Skin epidermis (tissue), 12 donors: ENCODE measurements at regions not wholly inside any gene's neighbourhood (a gene's known extent, or its start where the extent isn't known, plus 50 kb on each side); places are given as distances from the start of the nearest gene placed in this dataset.

Experiments used
- H3K27ac ChIP-seq, 21 experiments: fragments of 200-600 bp; sonication (generic) in 11 of 21; one replicate each; pipeline ENCODE4 v1.5.0; 2020; ENCODE audit warnings: mild to moderate bottlenecking in 3 of 21, inconsistent platforms in 2 of 21, moderate library complexity in 2 of 21
- H3K4me3 ChIP-seq, 7 experiments: fragments of 200-600 bp; sonication (generic) in 2 of 7; one replicate each; pipeline ENCODE4 v1.5.0; 2020; ENCODE audit warnings: inconsistent platforms in 2 of 7, mild to moderate bottlenecking in 2 of 7, moderate library complexity in 1 of 7

DNA sequence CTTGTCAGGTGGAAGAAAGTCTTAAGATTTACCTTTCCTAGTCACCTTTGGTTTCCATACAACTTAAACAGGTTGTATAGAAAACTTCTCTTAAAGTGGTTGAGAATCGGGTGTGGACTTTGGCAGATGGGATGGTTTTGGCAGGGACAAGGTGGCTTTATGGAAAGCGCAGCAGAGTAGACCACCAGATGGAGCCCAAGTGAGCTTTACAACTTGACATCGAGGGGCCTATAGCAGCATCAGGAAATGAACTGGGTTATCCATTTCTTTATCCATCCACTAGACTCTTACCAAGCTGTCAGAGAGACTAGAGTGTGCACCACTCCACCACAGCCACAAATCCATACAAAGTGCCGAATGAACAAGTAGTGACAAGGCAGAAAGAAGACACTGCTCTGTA lies 85.3 kb upstream of the MBNL1 start:
- no peak overlapping the region for H3K27ac ChIP-seq
- H3K4me3 ChIP-seq: no peak overlapping the region

DNA sequence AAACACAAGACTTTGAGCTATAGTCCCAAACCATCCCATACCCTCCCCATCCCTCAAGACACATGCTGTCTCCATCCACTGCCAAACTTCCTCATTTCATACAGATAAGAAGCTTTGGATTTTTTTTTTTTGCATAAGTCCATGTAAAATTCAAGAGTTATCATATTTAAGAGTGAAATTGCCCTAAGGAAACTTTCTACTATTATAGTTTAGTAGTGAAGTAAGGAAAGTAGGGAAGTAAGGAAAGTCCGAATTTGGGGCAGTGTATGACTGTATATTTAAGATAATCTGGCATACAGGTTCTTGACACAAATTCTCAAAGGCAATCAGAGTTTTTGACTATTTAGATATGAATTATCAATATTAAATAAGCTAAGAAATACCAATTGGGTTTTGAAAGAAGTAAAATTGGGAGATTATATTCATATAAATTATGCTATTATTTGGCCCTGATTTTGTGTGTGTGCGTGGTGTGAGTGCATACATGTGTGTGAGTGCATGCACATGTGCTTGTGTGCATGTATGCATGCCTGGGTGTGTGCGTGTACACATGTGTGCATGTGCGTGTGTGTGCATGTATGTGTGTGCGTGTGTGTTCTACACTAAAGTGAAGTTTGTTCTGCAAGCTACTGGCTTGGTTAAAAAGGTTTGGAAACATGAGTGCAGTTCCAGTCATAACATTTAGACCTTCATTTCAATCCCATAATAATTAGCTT lies 83.6 kb upstream of the MBNL1 start:
- Histone ChIP-seq H3K4me3 (no peak overlapping the region), H3K27ac (no peak overlapping the region)

- no peak overlapping the region for H3K27ac ChIP-seq
- no peak overlapping the region for H3K4me3 ChIP-seq
These were observed 82.7 kb upstream of the MBNL1 start for GRCh38 chr3:152185891-152186630.

DNA sequence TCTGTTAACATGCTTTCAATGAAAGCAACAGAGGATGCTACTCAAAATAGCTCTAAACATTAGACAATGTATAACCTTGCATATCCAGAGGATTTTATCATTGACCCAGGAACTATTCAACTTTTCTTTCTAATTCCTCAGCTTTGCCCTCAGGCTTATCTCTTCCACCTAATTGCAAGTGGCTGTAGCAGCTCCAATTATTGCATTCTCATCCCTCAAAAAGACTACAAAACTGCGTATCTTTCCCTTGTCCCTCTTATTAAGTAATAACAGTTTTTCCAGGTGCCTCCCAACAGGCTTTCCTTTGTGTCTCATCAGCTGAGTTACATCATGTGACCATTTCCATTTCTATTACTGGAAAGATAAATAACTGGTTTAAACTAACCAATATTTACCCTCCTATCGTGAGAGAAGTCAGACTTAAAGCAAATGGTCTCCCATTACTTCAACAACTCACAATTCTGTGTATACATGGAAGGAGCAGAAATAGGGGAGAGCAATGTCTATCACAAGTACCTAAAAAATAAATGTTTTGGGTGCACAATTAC lies 78.0 kb upstream of the MBNL1 start:
- no peak overlapping the region for H3K27ac ChIP-seq
- no peak overlapping the region for H3K4me3 ChIP-seq

DNA sequence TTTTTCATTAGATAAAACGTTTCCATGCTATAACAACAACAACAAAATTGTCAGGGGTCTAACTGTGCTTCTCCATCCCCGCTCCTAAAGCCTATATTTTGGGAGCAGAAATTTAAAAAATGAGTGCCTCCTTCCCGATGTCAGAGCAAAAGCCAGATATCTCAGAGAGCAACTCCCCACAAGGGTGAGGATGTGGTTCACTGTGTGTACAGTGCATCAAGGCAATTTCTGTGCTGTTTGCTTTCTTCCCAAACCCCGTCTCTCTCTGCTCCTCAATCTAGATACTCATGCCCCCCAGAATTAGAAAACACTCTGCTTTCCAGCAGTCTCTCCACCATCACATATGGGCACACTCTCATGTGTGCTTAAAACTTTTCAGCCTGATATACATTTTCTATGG lies 76.7 kb upstream of the MBNL1 start:
- H3K27ac ChIP-seq: peak overlapping the region in 3 of 21 experiments; percentile 27 to 89 (median 33)

DNA sequence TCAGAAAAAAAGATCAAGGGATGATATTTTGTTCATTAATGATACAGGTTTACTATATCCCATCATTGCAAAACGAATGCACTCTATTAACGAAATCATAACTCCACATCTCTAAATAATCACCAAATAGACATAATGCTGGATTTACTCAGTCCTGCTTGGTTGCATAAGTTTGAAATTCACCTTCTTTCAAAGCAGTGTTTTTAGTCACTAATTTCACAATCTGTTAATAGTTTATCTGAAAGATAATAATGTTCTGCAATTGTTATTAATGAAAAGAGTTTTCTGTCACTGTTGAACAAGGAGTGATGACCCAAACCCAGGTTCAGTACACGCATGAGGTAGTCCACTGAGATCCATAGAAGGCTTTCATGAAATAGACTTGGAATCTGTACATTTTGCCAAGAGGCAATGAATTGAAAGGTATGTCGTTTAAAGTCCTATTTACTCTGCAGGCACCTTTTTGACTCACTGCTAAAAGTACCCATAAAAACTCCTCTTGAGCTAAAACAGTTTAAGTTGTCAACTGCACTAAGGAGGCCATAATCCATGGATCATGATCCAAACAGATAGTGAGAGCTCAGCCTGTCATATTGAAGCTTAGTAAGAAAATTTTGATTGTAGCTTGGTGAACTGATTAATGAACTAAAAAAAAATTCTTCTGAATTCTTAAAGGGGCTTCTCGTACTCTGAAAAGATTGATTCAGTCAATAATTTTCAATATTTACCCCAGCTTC lies 75.6 kb upstream of the MBNL1 start:
- Histone ChIP-seq H3K27ac (peak overlapping the region in 10 of 21 experiments; percentile 2 to 89 (median 34)), H3K4me3 (peak overlapping the region in 1 of 7 experiments; percentile 12)

More for the DNA sequence above, 76.7 kb upstream of the MBNL1 start:
- no peak overlapping the region for H3K4me3 ChIP-seq

DNA sequence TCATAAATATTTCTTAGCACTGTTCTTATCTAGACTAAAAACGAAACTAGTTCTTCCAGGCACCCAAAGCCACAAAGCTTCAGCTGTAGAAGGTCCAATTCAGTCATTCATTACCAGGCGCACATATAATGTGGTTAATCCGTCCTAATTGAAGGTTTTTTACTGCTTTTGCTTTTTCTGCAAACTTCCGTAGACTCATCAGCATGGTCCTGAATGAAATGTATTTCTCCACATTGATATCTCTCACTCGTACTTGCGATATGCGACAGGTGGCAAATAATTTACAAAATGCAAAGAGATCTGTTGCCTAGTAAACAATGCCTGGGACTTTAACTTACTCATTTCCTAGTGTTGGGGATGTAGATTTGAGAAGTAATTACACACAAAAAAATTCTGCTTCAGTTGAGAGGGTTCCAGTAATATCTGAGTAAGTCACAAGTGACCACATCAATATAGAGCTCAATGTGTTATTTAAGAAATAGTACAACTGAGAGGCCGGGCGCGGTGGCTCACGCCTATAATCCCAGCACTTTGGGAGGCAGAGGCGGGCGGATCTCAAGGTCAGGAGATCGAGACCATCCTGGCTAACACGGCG lies 75.0 kb upstream of the MBNL1 start:
- Histone ChIP-seq H3K4me3 (peak overlapping the region in 2 of 7 experiments; percentile 12 to 24), H3K27ac (peak overlapping the region in 11 of 21 experiments; percentile 2 to 89 (median 42))

GRCh38 chr3:152195206-152195605 lies 73.5 kb upstream of the MBNL1 start:
- no peak overlapping the region for H3K4me3 ChIP-seq
- H3K27ac ChIP-seq: peak overlapping the region in 4 of 21 experiments; percentile 68 to 89 (median 89)

DNA sequence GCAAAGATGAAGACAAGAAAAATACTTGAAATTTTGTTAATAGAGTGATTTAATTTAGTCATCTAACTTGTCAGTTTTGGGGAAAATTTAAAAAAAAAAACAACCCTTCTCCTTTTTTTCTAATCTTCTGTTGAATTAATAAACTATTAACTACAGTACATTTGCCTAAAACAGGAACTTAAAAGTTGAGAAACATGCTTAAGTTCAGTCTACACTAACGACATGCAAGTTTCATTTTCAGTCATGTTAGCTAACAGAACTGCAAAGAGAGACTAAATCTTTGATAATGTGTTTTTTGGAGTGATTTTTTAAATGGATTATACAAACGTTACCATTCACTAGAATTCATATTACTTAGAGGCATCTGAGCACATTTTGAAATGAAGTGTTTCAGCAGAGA lies 71.9 kb upstream of the MBNL1 start:
- peak overlapping the region in 17 of 21 experiments; percentile 20 to 89 (median 68) for H3K27ac ChIP-seq
- H3K4me3 ChIP-seq: peak overlapping the region in 2 of 7 experiments; percentile 5 to 12

- H3K4me3 ChIP-seq: no peak overlapping the region
- H3K27ac ChIP-seq: peak overlapping the region in 20 of 21 experiments; percentile 20 to 89 (median 68)
These were observed 71.3 kb upstream of the MBNL1 start for GRCh38 chr3:152197451-152197850.

GRCh38 chr3:152197937-152198336 lies 70.8 kb upstream of the MBNL1 start:
- peak overlapping the region in 19 of 21 experiments; percentile 20 to 89 (median 68) for H3K27ac ChIP-seq
- H3K4me3 ChIP-seq: no peak overlapping the region

DNA sequence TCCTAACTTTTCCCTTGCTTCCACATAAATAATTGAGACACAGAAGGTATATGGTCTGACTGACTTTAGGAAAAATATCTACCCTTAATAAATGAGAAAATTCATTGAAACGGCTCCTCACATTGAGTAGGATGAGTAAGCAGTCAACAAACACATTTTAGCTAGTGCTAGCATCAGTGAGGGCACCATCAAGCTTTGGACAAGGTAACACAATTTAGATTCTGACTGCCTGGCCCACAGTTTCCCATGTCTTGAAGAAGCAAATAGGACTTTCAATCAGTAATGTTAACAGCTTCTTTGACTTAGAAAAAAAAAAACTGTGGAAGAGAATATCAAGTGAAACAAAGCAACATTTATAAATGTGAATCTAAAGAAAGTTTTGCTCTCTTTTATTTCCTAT lies 70.1 kb upstream of the MBNL1 start:
- H3K4me3 ChIP-seq: no peak overlapping the region
- peak overlapping the region in 16 of 21 experiments; percentile 14 to 89 (median 70) for H3K27ac ChIP-seq

- Histone ChIP-seq H3K27ac (peak overlapping the region in 18 of 21 experiments; percentile 22 to 89 (median 68)), H3K4me3 (no peak overlapping the region)
These were observed 69.5 kb upstream of the MBNL1 start for GRCh38 chr3:152199102-152199840.

GRCh38 chr3:152200476-152201420 lies 68.0 kb upstream of the MBNL1 start:
- Histone ChIP-seq H3K4me3 (peak overlapping the region in 1 of 7 experiments; percentile 5), H3K27ac (peak overlapping the region in 19 of 21 experiments; percentile 9 to 89 (median 67))

DNA sequence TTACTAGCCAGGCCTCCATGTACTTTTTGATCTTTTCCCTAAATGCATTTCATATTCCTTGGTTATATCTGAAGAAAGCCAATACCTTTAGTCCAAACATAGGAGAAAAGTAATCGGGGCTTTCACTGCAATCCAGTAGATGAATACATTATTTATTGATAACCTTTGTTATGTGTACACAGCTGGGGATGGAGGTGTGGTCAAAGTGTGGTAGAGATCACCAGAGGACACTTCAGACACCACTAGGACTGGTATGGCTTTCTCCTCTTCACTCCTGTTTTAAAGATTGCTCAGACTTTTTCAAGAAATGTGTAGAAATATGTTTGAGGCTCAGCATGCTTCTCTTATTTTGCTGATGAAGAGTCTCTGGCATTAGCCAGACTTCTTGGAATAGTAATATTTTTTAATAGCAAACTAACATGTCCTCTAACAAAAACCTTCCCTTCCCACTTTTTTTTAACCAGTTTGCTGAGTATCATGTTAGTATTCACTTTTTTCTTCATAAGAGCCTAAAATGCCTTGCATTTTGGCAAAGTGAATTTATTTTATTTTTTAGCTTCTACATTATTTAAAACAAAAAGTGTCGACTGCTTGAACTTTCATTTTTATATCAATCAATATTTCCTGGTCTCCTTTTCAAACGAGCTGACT lies 65.6 kb upstream of the MBNL1 start:
- peak overlapping the region in 3 of 7 experiments; percentile 2 to 20 (median 8) for H3K4me3 ChIP-seq
- peak overlapping the region in 20 of 21 experiments; percentile 35 to 91 (median 68) for H3K27ac ChIP-seq

GRCh38 chr3:152203652-152204051 lies 65.1 kb upstream of the MBNL1 start:
- H3K4me3 ChIP-seq: peak overlapping the region in 3 of 7 experiments; percentile 2 to 20 (median 8)
- peak overlapping the region in 20 of 21 experiments; percentile 35 to 91 (median 68) for H3K27ac ChIP-seq

- Histone ChIP-seq H3K4me3 (peak overlapping the region in 2 of 7 experiments; percentile 2 to 20), H3K27ac (peak overlapping the region in 18 of 21 experiments; percentile 35 to 91 (median 69))
These were observed 64.5 kb upstream of the MBNL1 start for GRCh38 chr3:152204218-152204617.
